ES-I3 (cell line): ENCODE measurements at regions not wholly inside any gene's neighbourhood (a gene's known extent, or its start where the extent isn't known, plus 50 kb on each side); places are given as distances from the start of the nearest gene placed in this dataset.

Experiments used
- H3K36me3 ChIP-seq: 2 replicates; pipeline ENCODE4 v1.6.1; 2013; ENCODE audit warnings: mild to moderate bottlenecking, low read length, control low read depth, moderate library complexity; ENCODE audit not compliant: insufficient read depth
- H3K4me1 ChIP-seq: 2 replicates; pipeline ENCODE4 v1.6.1; 2013; ENCODE audit warnings: mild to moderate bottlenecking, control low read depth, low read length; ENCODE audit not compliant: insufficient read depth
- H3K9ac ChIP-seq: 2 replicates; pipeline ENCODE4 v1.6.1; 2013; ENCODE audit warnings: low read depth, mild to moderate bottlenecking, low read length, moderate library complexity
- H3K9me3 ChIP-seq: 2 replicates; pipeline ENCODE4 v1.6.1; 2013; ENCODE audit warnings: mild to moderate bottlenecking, low read length, moderate library complexity; ENCODE audit not compliant: control insufficient read depth, insufficient read depth

- Histone ChIP-seq H3K4me1 (peaks cover 18% of the 10 kb centered on the region), H3K36me3 (no peaks in the 10 kb centered on the region), H3K9me3 (no peaks in the 10 kb centered on the region), H3K9ac (no peak overlapping the region)
These were observed 592.7 kb upstream of the BRINP1 start for GRCh38 chr9:119961774-119962424.

- Histone ChIP-seq H3K9ac (no peak overlapping the region), H3K4me1 (peaks cover 18% of the 10 kb centered on the region), H3K36me3 (no peaks in the 10 kb centered on the region), H3K9me3 (no peaks in the 10 kb centered on the region)
These were observed 590.8 kb upstream of the BRINP1 start for GRCh38 chr9:119959846-119960545.

- Histone ChIP-seq H3K36me3 (no peaks in the 10 kb centered on the region), H3K9me3 (no peaks in the 10 kb centered on the region), H3K9ac (no peak overlapping the region), H3K4me1 (no peaks in the 10 kb centered on the region)
These were observed 586.9 kb upstream of the BRINP1 start for GRCh38 chr9:119956111-119956510.

- Histone ChIP-seq H3K4me1 (no peaks in the 10 kb centered on the region), H3K9ac (no peak overlapping the region), H3K36me3 (no peaks in the 10 kb centered on the region), H3K9me3 (no peaks in the 10 kb centered on the region)
These were observed 586.0 kb upstream of the BRINP1 start for GRCh38 chr9:119955276-119955675.

GRCh38 chr9:119951591-119951990 lies 582.4 kb upstream of the BRINP1 start:
- Histone ChIP-seq H3K9me3 (no peaks in the 10 kb centered on the region), H3K9ac (no peak overlapping the region), H3K36me3 (no peaks in the 10 kb centered on the region), H3K4me1 (no peaks in the 10 kb centered on the region)

- Histone ChIP-seq H3K9ac (no peak overlapping the region), H3K4me1 (no peaks in the 10 kb centered on the region), H3K36me3 (no peaks in the 10 kb centered on the region), H3K9me3 (no peaks in the 10 kb centered on the region)
These were observed 581.9 kb upstream of the BRINP1 start for GRCh38 chr9:119951090-119951489.

- Histone ChIP-seq H3K4me1 (no peaks in the 10 kb centered on the region), H3K9me3 (no peaks in the 10 kb centered on the region), H3K9ac (no peak overlapping the region), H3K36me3 (no peaks in the 10 kb centered on the region)
These were observed 576.5 kb upstream of the BRINP1 start for GRCh38 chr9:119945686-119946085.

- Histone ChIP-seq H3K4me1 (peaks cover 7% of the 10 kb centered on the region; the same call in 1 of the 2 replicates), H3K9me3 (no peaks in the 10 kb centered on the region), H3K9ac (no peak overlapping the region), H3K36me3 (no peaks in the 10 kb centered on the region)
These were observed 571.9 kb upstream of the BRINP1 start for GRCh38 chr9:119941091-119941490.

- no peaks in the 10 kb centered on the region for H3K36me3 ChIP-seq
- H3K9me3 ChIP-seq = no peaks in the 10 kb centered on the region
- H3K4me1 ChIP-seq = peaks cover 7% of the 10 kb centered on the region; the same call in 1 of the 2 replicates
- no peak overlapping the region for H3K9ac ChIP-seq
These were observed 569.6 kb upstream of the BRINP1 start for GRCh38 chr9:119938871-119939270.

- Histone ChIP-seq H3K36me3 (no peaks in the 10 kb centered on the region), H3K9ac (no peak overlapping the region), H3K9me3 (no peaks in the 10 kb centered on the region), H3K4me1 (peaks cover 4% of the 10 kb centered on the region; the same call in 1 of the 2 replicates)
These were observed 565.3 kb upstream of the BRINP1 start for GRCh38 chr9:119934497-119934896.

- H3K9me3 ChIP-seq = no peaks in the 10 kb centered on the region
- no peaks in the 10 kb centered on the region for H3K4me1 ChIP-seq
- no peak overlapping the region for H3K9ac ChIP-seq
- no peaks in the 10 kb centered on the region for H3K36me3 ChIP-seq
These were observed 564.0 kb upstream of the BRINP1 start for GRCh38 chr9:119933191-119933590.

- no peak overlapping the region for H3K9ac ChIP-seq
- no peaks in the 10 kb centered on the region for H3K9me3 ChIP-seq
- no peaks in the 10 kb centered on the region for H3K4me1 ChIP-seq
- H3K36me3 ChIP-seq = no peaks in the 10 kb centered on the region
These were observed 555.5 kb upstream of the BRINP1 start for GRCh38 chr9:119924736-119925135.

- H3K36me3 ChIP-seq = no peaks in the 10 kb centered on the region
- no peak overlapping the region for H3K9ac ChIP-seq
- H3K9me3 ChIP-seq = no peaks in the 10 kb centered on the region; the same call in 1 of the 2 replicates
- no peaks in the 10 kb centered on the region for H3K4me1 ChIP-seq
These were observed 547.9 kb upstream of the BRINP1 start for GRCh38 chr9:119917175-119917574.

- Histone ChIP-seq H3K4me1 (peaks cover 9% of the 10 kb centered on the region), H3K36me3 (no peaks in the 10 kb centered on the region; the same call in 1 of the 2 replicates), H3K9me3 (peaks cover 9% of the 10 kb centered on the region), H3K9ac (no peak overlapping the region)
These were observed 537.8 kb upstream of the BRINP1 start for GRCh38 chr9:119907056-119907455.

GRCh38 chr9:119905724-119906123 lies 536.5 kb upstream of the BRINP1 start:
- no peaks in the 10 kb centered on the region; the same call in 1 of the 2 replicates for H3K36me3 ChIP-seq
- H3K9me3 ChIP-seq = peaks cover 9% of the 10 kb centered on the region
- peaks cover 9% of the 10 kb centered on the region for H3K4me1 ChIP-seq
- H3K9ac ChIP-seq = no peak overlapping the region
